ENCODE measurements at regions not wholly inside any gene's neighbourhood (a gene's known extent, or its start where the extent isn't known, plus 50 kb on each side); places are given as distances from the start of the nearest gene placed in this dataset.

DNA sequence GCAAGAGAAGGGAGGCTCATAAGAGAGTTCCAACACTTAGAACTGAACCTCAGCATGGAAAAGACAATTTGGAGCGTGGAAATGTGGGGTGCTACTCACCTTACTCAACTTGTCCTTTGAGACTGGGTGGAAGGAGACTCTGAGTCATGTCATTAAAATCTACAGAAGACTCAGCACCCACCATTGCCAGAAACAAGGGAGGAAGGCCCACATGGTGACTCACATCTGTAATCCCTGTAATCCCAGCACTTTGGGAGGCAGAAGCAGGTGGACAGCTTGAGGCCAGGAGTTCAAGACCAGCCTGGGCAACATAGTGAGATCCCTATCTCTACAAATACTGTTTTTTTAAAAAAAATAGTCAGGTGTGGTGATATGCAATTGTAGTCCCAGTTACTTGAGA, 161.9 kb upstream of the UBE3A start:
- H3K9me3 ChIP-seq (replicated peaks; ENCODE audit: control insufficient read depth, insufficient read depth, low read length): peaks cover 2% of the 10 kb centered on the region
- H4K20me1 ChIP-seq (replicated peaks; ENCODE audit: control insufficient read depth, extremely low read depth, insufficient read depth, low read length): no peaks in the 10 kb centered on the region
- no peak overlapping the region for H3K4me3 ChIP-seq (replicated peaks in 1 of 3; ENCODE audit: insufficient read depth in 1 of 3, low read depth in 1 of 3, low read length in 3 of 3)
- H3K9ac ChIP-seq (replicated peaks; ENCODE audit: extremely low read depth, insufficient read depth, low read length): no peak overlapping the region
- no peak overlapping the region for H3K4me2 ChIP-seq (ENCODE audit: insufficient read depth, low read length)
- DNase-seq (ENCODE audit: low read depth, low spot score): no peak
- H3K79me2 ChIP-seq (ENCODE audit: control insufficient read depth, insufficient read depth, low read length): no peaks in the 10 kb centered on the region
- H2AFZ ChIP-seq (ENCODE audit: low read depth, low read length): no peak overlapping the region
- H3K27ac ChIP-seq (ENCODE audit: insufficient read depth, low read depth, low read length): no peak overlapping the region
- POLR2A ChIA-PET: no interaction called here
- H3K9me1 ChIP-seq (replicated peaks; ENCODE audit: control insufficient read depth, extremely low read depth, insufficient read depth, low read length): no peaks in the 10 kb centered on the region
- CTCF ChIA-PET: no interaction called here
- dilution Hi-C loops (cut with MboI; ENCODE audit: extremely low pct_ligation_motif_present, low sequenced_read_pairs): no loop called here
- no peaks in the 10 kb centered on the region for H3K4me1 ChIP-seq (ENCODE audit: control insufficient read depth, extremely low read depth, insufficient read depth, low read length)
- intact Hi-C loops (cut with micrococcal nuclease): no loop called here
- H3K36me3 ChIP-seq (ENCODE audit: control insufficient read depth in 2 of 2, extremely low read depth in 1 of 2, insufficient read depth in 2 of 2, low read length in 2 of 2): no peaks in the 10 kb centered on the region
- H3K27me3 ChIP-seq (ENCODE audit: control insufficient read depth in 2 of 2, insufficient read depth in 2 of 2, low read length in 2 of 2): no peaks in the 10 kb centered on the region
- TF ChIP-seq MAX (IDR thresholded peaks at IDR 0.05; ENCODE audit: insufficient read depth, insufficient read length) (no peak), GATA2 (IDR thresholded peaks at IDR 0.05; ENCODE audit: insufficient read depth, insufficient read length, low read depth, low read length) (no peak), JUN (IDR thresholded peaks at IDR 0.05; ENCODE audit: borderline replicate concordance, insufficient read depth, insufficient read length, low read depth) (no peak), POLR2AphosphoS5 (IDR thresholded peaks at IDR 0.05; ENCODE audit: insufficient read depth, low read depth, low read length) (no peak), EZH2 (IDR thresholded peaks at IDR 0.05; ENCODE audit: borderline replicate concordance, low read depth, low read length, severe bottlenecking) (no peak), CTCF (IDR thresholded peaks at IDR 0.05; ENCODE audit: extremely low read depth in 1 of 2, insufficient read depth in 1 of 2, low read depth in 1 of 2, low read length in 2 of 2) (no peak), MYC (IDR thresholded peaks at IDR 0.05; ENCODE audit: low read depth, low read length) (no peak)
- FAIRE-seq: no peak
- no TSS peak for BruUV-seq (replicated peaks)
